Astrocyte of the hippocampus (primary cell): ENCODE measurements at regions not wholly inside any gene's neighbourhood (a gene's known extent, or its start where the extent isn't known, plus 50 kb on each side); places are given as distances from the start of the nearest gene placed in this dataset.

Source experiments
- DNase-seq: peaks from one replicate; pipeline ENCODE4 v3.0.0; 2011; ENCODE audit warnings: low read depth, low spot score

DNA sequence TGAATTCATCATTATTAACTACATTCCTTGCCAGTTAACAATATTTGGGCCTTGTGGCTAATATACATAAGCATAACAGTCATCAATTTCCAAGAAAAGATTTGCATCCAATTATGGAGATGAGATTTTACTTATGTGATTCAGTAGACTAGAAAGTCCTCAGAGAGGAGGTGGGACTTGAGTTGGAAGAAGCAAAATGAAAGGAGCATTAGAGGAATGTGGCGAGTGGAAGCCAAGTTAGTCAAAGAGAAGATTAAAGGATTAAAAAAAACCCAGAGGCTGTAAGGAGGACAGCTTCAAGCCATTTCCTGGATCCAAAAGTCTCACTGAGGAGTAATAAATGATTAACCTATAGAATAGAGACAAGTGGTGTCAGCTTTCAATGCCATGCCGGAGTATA is 1099.4 kb upstream of the IGFBP7 start:
- no peak for DNase-seq

DNA sequence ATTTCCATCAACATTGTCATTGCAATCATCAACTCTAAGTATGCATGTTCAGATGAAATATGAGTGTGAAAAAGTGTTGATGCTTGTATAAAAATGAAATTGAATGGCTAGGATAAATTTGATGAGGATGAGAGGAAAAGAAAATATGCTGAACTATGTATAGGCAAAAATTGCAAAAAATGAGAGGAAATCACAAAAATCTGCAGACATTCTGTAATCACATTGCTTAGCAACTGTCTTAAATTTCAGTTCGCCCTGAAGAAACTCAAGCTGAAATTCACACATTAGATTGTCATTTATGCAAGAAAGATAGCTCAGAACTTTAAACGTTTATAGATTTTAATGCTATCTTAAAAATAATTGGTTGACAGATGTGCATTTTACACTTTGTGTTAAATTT is 1098.8 kb upstream of the IGFBP7 start:
- no peak for DNase-seq

DNA sequence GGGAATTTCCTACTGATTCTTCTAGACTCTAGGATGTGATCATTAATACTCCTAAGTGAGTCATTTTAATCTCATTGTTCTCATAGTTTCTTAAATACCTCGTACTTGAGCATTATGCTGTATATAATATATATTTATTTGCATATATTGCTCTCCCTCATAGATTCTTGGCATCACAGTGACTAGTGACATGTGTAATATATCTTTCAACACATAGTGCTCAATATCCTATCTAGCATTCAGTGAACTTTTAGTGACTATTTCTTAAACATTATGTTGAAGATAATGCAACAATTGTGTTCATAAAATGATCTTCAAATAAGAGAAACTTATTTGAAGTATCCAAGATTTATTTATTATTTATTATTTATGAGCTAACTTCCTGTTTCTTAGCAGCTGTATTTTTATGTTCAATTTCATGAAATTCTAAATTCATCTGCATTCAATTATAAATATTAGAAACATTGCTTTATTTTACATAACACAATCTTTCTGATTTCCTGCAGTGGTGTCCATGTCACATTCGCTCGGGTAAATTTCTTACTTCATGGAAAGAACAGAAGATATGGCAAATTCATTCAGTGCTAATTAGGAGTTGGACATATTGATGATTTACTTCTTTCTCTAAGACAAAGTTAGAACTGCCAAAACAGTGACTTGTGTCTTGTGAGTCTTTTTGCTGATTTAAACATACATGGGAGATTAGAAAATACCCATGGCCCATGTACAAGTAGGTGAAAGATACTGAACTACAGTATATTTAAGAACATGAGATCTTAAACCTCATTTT is 1095.5 kb upstream of the IGFBP7 start:
- no peak for DNase-seq

DNA sequence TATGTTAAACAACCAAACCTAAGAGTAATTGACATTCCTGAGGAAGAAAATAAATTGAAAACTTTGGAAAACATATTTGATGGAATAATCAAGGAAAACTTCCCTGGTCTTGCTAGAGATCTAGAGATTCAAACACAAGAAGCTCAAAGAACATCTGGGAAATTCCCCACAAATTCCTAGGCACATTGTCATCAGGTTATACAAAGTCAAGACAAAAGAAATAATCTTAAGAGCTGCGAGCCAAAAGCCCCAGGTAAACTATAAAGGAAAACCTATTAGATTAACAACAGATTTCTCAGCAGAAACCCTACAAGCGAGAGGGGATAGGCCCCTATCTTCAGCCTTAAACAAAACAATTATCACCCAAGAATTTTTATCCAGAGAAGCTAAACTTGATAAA is 1082.0 kb upstream of the IGFBP7 start:
- no peak for DNase-seq

DNA sequence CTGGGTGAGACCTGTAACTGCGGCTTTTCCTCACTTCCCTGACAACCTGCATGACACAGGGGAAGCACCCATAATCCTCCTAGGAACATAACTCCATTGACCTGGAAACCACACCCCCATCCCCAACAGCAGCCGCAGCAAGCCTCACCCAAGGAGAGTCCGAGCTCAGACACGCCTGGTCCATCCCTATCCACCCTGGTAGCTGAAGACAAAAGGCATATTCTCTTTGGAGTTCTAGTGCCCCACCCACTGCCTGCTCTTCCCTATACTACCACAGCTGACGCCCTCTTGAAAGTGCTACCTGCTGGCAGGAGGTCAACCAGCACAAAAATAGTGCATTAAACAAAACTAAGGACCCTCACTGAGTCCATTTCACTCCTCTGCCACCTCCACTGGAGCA is 1080.9 kb upstream of the IGFBP7 start:
- no peak for DNase-seq

DNA sequence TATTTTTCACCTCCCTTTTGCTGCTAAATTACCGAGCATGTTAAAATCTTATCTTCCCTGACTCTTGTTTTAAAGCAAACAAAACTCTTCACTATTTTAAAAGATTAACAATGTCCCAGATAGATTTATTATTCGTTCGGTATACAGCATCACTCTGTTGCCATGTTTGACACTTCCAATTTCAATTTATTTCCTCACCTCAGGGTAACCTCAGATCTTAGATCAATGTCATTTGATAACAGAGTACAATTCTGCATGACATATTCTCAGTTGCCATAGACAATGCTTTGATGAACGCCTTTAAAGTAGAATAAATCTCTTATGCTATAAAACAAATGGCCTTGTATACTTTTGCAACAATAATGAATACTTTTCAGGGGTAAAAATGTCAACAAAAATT is 1078.1 kb upstream of the IGFBP7 start:
- no peak for DNase-seq

DNA sequence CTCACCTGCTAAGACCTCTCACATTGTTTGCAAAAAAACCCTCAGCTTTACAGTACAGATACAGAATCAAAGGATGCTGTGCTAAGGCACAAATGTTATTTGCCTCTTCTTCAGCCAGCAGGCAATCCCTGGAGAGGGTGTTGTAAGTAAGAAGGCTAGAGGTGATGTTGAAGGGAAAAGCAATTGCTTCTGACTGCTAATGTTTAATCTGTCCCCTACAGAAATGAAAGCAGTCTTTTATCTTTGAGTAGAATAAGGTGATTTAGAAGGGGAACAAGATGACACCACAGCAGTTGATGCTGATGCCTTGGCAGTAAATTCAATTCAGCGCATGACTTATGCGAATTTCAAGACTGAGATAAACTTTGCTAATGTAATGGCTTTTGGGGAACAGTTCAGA is 1064.8 kb upstream of the IGFBP7 start:
- no peak for DNase-seq

DNA sequence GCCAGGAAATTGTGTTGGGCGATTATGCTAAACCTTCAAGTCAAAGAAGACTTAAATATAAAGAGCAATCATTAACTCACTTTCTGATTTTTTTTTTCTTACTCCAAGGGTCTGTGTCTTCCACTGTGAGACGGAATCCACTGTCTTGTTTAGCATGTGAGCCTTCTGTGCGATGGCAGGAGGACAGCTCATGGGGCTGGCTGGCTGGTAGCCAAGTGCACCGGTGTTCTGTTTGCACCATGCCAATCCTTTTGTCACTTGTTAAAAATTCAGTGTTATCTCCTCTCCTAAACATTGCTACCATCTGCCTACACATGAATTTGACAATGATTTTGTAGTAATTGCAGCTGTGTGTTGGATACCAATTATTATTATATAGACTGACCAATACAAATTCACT is 1056.3 kb upstream of the IGFBP7 start:
- no peak for DNase-seq

DNA sequence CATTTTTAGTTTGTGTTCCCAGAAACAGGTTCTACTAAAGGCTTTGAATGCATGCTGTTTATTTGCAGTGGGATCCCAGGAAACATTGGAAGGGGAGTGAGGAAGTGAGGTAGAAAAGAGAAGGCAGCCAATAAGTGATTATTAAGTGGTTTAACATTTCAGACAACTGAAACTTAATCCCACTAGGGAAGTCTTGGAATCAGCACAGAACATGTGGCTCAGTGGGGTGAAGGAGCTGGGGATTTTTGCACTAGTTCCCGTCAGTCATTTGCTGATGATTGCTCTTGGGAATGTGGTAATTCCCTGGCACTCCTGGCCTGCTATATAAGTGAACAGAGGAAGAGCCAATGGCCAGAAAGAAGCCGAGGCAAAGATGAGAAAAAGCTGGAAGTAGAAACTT is 1053.0 kb upstream of the IGFBP7 start:
- DNase-seq = peak; percentile 0

DNA sequence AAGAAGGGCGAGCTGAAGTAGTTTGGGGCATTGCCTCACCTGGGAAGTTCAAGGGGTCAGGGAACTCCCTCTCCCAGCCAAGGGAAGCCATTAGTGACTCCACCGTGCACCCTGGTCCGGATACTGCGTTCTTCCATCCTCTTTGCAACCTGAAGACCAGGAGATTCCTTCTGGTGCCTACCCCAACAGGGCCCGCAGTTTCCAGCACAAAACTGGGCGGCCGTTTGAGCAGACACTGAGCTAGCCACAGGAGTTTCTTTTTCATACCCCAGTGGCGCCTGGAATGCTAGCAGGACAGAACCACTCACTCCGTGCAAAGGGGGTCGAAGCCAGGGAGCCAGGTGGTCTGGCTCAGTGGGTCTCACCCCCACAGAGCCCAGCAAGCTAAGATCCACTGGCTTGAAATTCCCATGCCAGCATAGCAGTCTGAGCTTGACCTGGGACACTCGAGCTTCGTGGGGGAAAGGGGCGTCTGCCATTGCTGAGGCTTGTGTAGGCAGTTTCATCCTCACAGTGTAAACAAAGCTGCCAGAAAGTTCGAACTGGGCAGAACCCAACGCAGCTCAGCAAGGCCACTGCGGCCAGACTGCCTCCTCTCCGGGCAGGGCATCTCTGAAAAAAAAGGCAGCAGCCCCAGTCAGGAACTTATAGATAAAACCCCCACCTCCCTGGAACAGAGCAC is 1039.4 kb upstream of the IGFBP7 start:
- DNase-seq = no peak

DNA sequence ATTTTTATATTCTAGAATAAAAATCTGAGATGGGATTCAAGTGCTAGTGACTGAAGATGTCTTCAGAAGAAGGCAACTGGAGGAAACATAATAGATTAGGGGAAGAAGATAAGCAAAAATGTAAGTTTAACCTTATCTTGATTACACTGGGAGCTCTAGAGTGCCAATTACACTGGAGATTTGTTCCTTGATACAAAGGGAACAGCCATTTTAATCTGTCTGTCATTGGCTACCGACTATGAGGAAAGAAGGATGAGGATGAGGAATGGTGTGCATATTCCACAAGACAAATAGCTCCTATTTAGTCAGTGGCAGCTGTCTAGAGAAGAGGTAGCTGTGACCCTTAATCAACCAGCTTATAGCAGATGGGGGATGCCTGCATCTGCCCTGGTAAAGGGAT is 1034.5 kb upstream of the IGFBP7 start:
- no peak for DNase-seq

DNA sequence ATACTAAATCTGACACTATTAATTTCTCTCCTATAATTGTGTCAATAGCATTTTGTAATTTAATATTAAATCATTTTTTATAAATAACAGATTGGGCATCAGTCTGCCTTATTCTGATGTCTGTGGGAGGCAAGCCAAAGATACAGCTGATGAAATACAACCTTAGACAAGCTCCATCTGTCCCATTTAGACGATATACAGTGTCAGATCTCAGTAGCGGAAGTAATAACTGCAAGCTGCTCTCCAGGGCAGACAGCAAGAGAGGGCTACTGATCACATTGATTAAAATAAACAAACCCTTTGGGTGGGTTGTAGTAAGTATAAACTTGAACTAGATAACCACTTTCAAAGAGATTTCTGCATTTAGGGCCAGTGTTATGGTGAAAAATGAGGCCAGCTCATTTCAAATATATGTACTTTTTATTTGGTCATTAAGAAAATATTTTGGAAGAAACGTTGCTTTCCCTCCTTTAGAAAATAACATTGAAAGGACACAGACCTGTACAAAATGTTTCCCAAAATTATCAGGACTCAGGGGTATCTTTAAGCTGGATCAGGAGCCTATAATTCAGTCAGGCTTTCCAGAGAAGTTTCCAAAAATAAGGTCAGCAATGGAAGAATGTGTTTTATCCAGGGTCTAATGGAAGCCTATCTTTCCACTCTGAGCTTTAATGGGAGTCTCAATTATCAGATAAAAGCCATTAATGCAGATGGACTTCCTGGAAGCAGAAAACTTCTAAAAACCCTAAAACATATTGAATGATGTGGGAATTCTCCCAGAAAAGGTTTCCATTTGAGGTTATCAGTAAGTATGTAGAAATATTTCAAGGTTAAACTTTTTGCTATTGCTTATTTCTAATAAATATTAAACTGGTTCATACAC is 1028.8 kb upstream of the IGFBP7 start:
- no peak for DNase-seq

DNA sequence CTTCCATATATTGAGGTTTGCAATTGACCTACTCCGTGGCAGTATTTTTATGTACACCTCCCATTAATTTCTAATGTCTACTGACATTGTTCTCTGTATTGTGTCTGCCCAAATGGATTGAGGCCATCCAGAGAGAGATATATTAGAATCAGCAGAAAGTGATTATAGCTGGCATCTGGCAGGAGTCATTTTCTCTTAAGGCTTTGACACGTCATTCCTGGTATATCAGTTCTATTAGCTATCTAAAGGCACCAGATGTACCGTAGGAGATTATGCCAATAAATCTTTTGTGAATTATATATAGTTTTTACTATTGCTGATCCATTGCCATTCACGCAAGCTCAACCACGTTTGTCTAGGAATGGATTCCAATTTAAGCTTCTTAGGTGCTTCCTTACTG is 1026.4 kb upstream of the IGFBP7 start:
- DNase-seq = no peak

DNA sequence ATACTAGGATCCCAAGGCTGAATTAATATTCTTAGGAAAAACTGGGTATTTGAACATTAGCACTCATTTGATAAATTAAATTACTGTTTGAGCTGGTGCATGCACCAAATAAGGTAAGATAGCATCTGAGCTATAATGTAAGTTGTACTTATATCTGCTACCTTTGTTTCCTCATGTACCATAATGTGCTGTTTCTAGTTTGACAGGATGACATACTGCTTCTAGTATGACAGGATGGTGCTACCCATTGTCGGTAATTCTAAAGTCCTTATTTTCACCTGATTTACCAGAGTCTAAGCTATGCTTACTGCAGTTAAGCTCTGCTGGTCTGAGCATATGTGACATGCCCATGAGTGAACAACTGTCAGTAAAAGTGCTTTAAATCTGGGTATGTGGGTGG is 1017.5 kb upstream of the IGFBP7 start:
- DNase-seq = no peak

DNA sequence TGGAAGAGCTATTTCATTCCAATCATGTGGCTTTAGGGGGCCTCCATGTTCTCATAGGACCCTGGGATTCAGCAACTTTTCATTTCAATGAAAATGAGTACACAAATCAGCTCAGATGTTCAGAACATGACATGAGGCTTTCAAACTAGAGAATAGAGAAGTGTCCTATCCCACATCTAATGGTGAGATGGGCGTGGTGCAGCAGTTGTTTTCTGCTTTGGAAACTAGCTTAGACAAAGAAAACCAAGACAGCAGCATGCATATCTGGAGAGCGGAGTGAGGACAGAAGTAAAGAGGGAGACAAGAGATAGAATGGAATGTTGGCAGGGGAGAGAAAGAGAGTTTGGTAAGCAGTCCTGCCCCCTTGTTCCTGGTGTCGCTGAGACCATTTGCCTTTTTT is 1009.1 kb upstream of the IGFBP7 start:
- DNase-seq = no peak

DNA sequence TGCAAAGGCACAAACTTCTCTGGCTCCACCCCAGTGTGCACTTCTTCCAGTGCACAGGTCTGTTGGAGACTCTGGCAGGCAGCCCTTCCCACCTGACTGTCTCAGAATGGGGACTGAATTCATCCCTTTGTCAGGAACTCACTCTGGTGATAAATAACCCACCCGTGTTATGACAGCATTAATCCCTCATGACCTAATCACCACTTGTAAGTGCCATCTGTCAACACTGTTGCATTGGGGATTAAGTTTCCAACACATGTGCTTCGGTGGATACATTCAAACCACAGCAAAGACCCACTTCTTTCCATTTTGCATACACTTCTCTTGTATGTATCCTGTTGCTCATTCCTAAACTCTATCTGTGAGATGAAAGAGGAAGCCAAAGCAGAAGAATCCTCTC is 1002.9 kb upstream of the IGFBP7 start:
- DNase-seq = no peak

DNA sequence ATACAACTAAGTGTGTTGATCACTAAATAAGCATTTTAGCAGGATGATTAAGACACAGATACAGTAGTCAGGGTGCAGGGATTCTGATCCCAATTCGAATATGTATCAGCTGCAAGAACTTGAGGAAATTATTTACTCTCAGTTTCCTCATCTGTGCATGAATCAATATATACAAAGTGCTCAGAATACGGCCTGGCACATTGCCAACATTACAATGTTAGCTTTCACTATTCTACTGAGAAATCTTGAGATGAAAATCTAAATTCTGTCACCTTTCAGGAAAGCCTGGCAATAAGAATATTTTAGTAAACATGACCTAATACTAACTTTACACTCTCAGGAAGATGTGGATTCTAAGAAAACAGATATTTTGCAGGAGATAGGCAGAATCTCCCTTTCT is 1001.6 kb upstream of the IGFBP7 start:
- DNase-seq = no peak

DNA sequence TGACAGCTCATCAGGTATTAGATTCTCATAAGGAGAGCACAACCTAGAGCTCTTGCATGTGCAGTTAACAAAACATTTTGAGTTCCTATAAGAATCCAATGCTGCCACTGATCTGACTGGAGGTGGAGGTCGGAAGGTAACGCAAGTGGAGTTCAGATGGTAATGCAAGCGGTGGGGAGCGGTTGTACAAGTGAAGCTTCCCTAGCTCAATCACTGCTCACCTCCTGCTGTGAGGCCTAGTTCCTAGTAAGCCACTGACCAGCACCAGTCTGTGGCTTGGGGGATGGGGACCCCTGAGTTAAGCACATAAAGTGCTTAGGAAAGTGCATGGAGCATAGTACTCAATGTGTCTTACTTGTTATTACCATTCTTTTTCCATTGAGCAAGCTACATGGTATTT is 983.2 kb upstream of the IGFBP7 start:
- no peak for DNase-seq

DNA sequence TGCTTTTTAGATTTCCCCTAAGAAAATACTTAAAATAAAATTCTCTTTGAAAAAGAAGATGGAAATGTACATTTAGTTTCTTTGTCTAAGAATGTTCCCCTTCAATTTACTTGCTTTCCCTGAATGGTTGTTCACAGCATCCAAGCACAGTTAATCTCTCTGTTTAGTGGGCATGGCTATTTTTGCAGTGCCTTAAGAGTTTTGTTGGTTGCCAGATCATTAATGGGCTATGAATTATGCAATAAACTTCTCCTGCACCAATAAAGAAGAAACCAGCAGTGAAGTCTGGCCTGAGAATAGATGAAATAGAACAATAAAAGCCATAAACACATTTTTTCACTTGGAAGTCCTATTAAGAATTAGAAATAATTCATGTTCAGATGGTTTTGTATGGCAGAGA is 980.4 kb upstream of the IGFBP7 start:
- no peak for DNase-seq

DNA sequence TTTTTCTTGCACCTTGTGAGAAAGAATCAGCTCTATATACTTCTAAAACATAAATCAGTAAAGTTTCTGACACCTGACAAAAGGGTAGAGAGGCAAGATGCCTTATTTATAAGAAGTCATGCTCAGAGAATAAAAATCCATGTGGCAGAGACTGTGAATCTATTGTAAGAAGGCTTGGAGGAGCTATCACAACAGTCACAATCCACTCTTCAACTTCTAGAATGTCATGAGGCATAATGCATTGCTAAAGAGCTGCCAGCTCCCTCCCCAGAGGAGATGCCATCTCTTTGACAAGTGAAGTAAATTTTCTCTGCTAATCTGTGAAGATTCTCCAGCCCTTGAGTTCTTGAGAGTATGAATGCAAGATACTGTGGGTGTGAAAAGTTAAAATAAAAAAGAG is 971.2 kb upstream of the IGFBP7 start:
- no peak for DNase-seq

DNA sequence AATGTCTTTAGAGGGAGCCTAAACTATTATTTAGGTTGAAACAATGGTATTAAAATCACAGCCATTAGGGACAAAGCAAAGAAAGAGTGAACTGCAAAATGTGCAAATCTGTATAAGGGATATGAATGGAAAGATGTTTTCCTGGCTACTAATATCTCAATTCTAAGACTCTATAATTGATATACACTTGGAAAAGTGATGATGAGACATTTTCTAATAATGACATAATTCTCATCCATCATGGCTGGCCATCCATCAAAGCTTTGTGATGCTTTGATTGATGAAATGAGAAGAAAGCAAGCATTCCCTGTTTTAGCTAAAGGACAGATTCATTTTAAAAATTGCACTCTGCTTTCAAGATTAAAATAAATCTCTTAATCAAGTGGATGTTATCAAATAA is 965.5 kb upstream of the IGFBP7 start:
- no peak for DNase-seq

DNA sequence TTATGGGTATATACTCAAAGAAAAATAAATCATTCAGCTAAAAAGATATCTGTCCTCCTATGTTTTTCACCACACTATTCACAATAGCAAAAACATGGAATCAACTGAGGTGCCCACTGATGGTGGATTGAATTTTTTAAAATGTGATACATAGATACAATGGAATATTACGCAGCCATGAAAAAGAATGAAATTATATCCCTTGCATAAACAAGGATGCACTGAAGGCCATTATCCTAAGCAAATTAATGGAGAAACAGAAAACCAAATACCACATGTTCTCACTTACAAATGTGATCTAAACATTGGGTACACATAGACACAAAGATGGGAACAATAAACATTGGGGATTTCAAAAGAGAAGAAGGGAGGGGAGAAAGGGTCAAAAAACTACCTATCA is 964.2 kb upstream of the IGFBP7 start:
- DNase-seq = no peak

DNA sequence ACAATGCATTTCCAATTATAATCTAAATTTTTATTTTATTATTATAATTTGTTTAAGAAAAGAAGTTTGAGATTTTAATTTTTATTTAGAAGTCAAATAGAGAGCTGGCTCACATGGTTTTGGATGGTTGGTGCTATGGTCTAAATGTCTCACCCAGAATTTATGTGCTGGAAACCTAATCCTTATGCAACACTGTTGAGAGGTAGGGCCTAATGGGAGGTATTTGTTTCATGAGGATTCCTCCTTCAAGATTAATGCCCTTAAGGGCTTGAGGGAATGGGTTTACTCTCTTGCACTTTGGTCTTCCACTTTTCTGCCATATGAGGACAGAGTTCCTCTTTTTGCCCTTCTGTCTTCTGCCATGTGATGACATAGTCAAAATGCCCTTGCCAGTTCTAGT is 960.5 kb upstream of the IGFBP7 start:
- DNase-seq = no peak
